Activated naive CD8-positive, alpha-beta T cell treated with anti-CD3 and anti-CD28 coated beads, Interleukin-2, amount 10 ng/mL, durations not matched to agents 7 days and 5 days (primary cell): ENCODE measurements at regions not wholly inside any gene's neighbourhood (a gene's known extent, or its start where the extent isn't known, plus 50 kb on each side); places are given as distances from the start of the nearest gene placed in this dataset.
"Not testable (repeated sequence)": the region's sequence is repeated elsewhere in the genome, so short reads cannot be mapped to it uniquely, and the experiment has no call there.

Source experiments
- ATAC-seq: fragments of 150-1000 bp; cut with Tn5 transposase; one replicate; pipeline ENCODE4 v1.10.0; 2021; ENCODE audit warnings: low read depth, moderate library complexity
- POLR2A ChIA-PET: fragments of 350-600 bp; sonication (Branson Sonifier 250); formaldehyde crosslinking; loops from one replicate; lab custom pipeline; 2021; ENCODE audit warnings: antibody characterized with exemption; lab: Charles Lee
- DNase-seq: peaks from one replicate; pipeline ENCODE4 v3.0.0; 2021
- H3K27ac Mint-ChIP-seq: one replicate; pipeline ENCODE4 v1.8.0; 2022; ENCODE audit warnings: mild to moderate bottlenecking, mixed read lengths
- H3K27me3 Mint-ChIP-seq: one replicate; pipeline ENCODE4 v1.8.0; 2022; ENCODE audit warnings: mild to moderate bottlenecking, moderate library complexity, mixed read lengths
- H3K36me3 Mint-ChIP-seq: one replicate; pipeline ENCODE4 v1.8.0; 2021; ENCODE audit warnings: mild to moderate bottlenecking, mixed read lengths
- H3K4me1 Mint-ChIP-seq: one replicate; pipeline ENCODE4 v1.8.0; 2021; ENCODE audit warnings: mixed read lengths
- H3K4me3 Mint-ChIP-seq: one replicate; pipeline ENCODE4 v1.8.0; 2022; ENCODE audit warnings: mild to moderate bottlenecking, moderate library complexity, mixed read lengths
- H3K9me3 Mint-ChIP-seq: one replicate; pipeline ENCODE4 v1.8.0; 2021; ENCODE audit warnings: mixed read lengths

DNA sequence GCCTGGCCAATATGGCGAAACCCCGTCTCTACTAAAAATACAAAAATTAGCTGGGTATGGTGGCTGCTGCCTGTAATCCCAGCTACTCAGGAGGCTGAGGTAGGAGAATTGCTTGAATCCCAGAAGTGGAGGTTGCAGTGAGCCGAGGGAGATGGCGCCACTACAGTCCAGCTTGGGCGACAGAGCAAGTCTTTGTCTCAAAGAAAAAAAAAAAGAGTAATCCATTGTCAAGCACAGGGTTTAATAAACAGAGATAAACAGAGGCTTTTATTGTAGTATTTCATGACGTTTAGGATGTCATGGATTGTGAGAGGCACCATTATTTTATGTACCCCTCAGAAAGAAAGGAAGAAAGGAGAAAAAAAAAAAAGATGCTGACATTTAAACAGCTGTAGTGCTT, 75.2 kb upstream of the RNU2-1 start:
- POLR2A ChIA-PET, result no interaction called here
- no peak for DNase-seq
- H3K27ac Mint-ChIP-seq, result no peak overlapping the region
- H3K4me3 Mint-ChIP-seq, result no peak overlapping the region
- no peak for ATAC-seq
- H3K9me3 Mint-ChIP-seq, result no peaks in the 10 kb centered on the region
- H3K27me3 Mint-ChIP-seq, result no peaks in the 10 kb centered on the region
- H3K4me1 Mint-ChIP-seq, result no peaks in the 10 kb centered on the region
- H3K36me3 Mint-ChIP-seq, result no peaks in the 10 kb centered on the region

DNA sequence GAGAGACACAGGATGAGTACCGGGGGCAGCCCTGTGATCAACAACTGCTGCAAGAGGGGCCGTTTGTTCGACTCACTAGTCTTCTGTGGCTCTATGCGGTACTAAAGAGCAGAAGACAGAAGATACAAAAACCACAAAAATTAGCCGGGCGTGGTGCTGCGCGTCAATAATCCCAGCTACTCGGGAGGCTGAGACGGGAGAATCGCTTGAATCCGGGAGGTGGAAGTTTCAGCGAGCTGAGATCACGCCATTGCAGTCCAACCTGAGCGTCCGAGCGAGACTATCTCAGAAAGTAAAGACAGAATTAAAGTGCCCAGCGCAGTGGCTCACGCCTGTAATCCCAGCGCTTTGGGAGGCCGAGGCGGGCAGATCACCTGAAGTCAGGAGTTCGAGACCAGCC, 71.0 kb upstream of the RNU2-1 start:
- POLR2A ChIA-PET, H3K27ac Mint-ChIP-seq, H3K27me3 Mint-ChIP-seq, H3K4me1 Mint-ChIP-seq, H3K4me3 Mint-ChIP-seq, ATAC-seq, DNase-seq, H3K9me3 Mint-ChIP-seq, H3K36me3 Mint-ChIP-seq: not testable (repeated sequence)

DNA sequence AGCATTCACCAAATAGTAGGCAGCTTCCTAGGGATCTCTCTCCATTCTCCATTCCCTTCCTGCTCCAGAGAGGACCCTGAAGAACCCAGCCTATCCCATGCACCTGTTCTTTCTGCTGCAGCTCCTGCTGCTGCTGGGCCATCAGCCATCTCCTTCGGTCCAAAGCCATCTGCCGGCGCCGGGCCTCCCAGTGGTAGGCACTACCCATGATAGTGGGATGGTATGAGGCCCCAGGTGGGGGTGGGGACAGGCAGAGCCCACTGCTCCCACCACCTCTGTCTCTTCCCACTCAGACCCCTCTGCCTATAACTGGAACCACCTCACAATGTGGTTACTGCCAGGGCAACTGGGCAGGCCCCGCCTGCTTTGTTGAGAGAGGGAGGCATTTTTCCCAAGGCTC, 69.3 kb upstream of the RNU2-1 start:
- DNase-seq, POLR2A ChIA-PET, ATAC-seq, H3K4me3 Mint-ChIP-seq, H3K27ac Mint-ChIP-seq, H3K36me3 Mint-ChIP-seq, H3K27me3 Mint-ChIP-seq, H3K4me1 Mint-ChIP-seq, H3K9me3 Mint-ChIP-seq: not testable (repeated sequence)

DNA sequence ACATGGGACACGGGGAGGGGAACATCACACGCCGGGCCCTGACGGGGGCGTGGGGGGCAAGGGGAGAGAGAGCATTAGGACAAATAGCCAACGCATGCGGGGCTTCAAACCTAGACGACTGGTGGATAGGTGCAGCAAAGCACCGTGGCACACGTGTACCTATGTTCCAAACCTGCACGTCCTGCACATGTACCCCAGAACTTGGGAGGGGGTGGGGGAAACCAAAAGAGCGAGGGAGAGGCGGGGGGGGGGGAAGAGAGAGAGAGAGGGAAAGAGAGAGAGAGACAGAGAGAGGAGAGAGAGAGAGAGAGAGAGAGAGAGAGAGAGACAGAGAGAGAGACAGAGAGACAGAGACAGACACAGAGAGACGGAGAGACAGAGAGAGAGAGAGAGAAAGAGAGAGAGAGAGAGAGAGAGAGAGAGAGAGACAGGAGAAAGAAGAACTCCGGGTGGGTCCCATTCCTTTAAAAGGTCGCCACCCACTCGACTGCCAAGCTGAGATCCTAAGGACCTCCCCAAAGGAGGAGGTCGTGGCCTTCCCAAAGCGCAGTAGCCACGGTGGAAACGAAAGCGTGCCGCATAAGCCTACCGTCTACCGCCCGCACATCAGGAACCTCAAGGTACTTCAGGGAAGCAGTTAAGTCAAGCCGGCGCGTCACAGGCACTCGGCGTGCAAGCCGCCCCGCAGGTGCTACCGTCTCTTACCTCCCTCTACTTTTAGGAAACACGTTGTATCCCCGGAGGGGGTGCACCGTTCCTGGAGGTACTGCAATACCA, 65.7 kb upstream of the RNU2-1 start:
- ATAC-seq, H3K27me3 Mint-ChIP-seq, H3K9me3 Mint-ChIP-seq, DNase-seq, H3K4me1 Mint-ChIP-seq, H3K36me3 Mint-ChIP-seq, H3K27ac Mint-ChIP-seq, H3K4me3 Mint-ChIP-seq, POLR2A ChIA-PET: not testable (repeated sequence)

DNA sequence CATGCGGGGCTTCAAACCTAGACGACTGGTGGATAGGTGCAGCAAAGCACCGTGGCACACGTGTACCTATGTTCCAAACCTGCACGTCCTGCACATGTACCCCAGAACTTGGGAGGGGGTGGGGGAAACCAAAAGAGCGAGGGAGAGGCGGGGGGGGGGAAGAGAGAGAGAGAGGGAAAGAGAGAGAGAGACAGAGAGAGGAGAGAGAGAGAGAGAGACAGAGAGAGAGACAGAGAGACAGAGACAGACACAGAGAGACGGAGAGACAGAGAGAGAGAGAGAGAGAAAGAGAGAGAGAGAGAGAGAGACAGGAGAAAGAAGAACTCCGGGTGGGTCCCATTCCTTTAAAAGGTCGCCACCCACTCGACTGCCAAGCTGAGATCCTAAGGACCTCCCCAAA, 55.9 kb upstream of the RNU2-1 start:
- POLR2A ChIA-PET, H3K27me3 Mint-ChIP-seq, H3K4me3 Mint-ChIP-seq, H3K36me3 Mint-ChIP-seq, DNase-seq, H3K9me3 Mint-ChIP-seq, H3K27ac Mint-ChIP-seq, ATAC-seq, H3K4me1 Mint-ChIP-seq: not testable (repeated sequence)

DNA sequence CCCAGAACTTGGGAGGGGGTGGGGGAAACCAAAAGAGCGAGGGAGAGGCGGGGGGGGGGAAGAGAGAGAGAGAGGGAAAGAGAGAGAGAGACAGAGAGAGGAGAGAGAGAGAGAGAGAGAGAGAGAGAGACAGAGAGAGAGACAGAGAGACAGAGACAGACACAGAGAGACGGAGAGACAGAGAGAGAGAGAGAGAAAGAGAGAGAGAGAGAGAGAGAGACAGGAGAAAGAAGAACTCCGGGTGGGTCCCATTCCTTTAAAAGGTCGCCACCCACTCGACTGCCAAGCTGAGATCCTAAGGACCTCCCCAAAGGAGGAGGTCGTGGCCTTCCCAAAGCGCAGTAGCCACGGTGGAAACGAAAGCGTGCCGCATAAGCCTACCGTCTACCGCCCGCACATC, 49.8 kb upstream of the RNU2-1 start:
- ATAC-seq, H3K27me3 Mint-ChIP-seq, H3K27ac Mint-ChIP-seq, H3K4me1 Mint-ChIP-seq, H3K9me3 Mint-ChIP-seq, H3K36me3 Mint-ChIP-seq, POLR2A ChIA-PET, DNase-seq, H3K4me3 Mint-ChIP-seq: not testable (repeated sequence)
